Transverse colon (tissue), 4 donors: ENCODE measurements at regions not wholly inside any gene's neighbourhood (a gene's known extent, or its start where the extent isn't known, plus 50 kb on each side); places are given as distances from the start of the nearest gene placed in this dataset.

Experiments used
- DNase-seq: peaks from one replicate; pipeline ENCODE4 v3.0.0-alpha.2; 2019
- H3K27ac ChIP-seq, 4 donors: fragments of 200-600 bp; sonication (generic); 2 replicates each; pipeline ENCODE4 v1.5.1; 2016 to 2018; ENCODE audit warnings: inconsistent platforms in 4 of 4
- H3K27me3 ChIP-seq: fragments of 200-600 bp; sonication (generic); 2 replicates; pipeline ENCODE4 v1.5.1; 2017; ENCODE audit warnings: inconsistent platforms
- H3K36me3 ChIP-seq, 4 donors: fragments of 200-600 bp; sonication (generic); 2 replicates each; pipeline ENCODE4 v1.5.1; 2017 to 2019; ENCODE audit warnings: inconsistent platforms in 4 of 4
- H3K4me1 ChIP-seq, 4 donors: fragments of 200-600 bp; sonication (generic); 2 replicates each; pipeline ENCODE4 v1.5.1; 2017 to 2020; ENCODE audit warnings: inconsistent platforms in 4 of 4
- H3K4me3 ChIP-seq, 4 donors: fragments of 200-600 bp; sonication (generic); 1 replicate in 1 of 4; 2 replicates in 3 of 4; pipeline versions ENCODE4 v1.5.1 to v1.6.1; 2017 to 2019; ENCODE audit warnings: inconsistent platforms in 4 of 4
- H3K9me3 ChIP-seq, 2 donors: fragments of 200-600 bp; sonication (generic); 2 replicates each; pipeline ENCODE4 v1.5.1; 2017 to 2019; ENCODE audit warnings: inconsistent platforms in 2 of 2
- CTCF ChIP-seq, 5 experiments: fragments of 200-600 bp in 3 of 5; fragments of 450-650 bp in 2 of 5; sonication (generic) in 3 of 5; IDR thresholded peaks; 1 replicate in 2 of 5; 2 replicates in 3 of 5; pipeline ENCODE4 v1.5.1; 2016 to 2017; ENCODE audit warnings: antibody characterized with exemption in 5 of 5, inconsistent platforms in 3 of 5, mild to moderate bottlenecking in 2 of 5, moderate library complexity in 1 of 5
- EP300 ChIP-seq: sonication (generic); formaldehyde crosslinking; IDR thresholded peaks from one replicate; pipeline ENCODE4 v1.6.1; 2017; ENCODE audit warnings: antibody characterized with exemption, low read depth
- POLR2A ChIP-seq: fragments of 450-650 bp; IDR thresholded peaks from one replicate; pipeline ENCODE4 v1.6.1; 2016; ENCODE audit warnings: antibody characterized with exemption, mild to moderate bottlenecking, moderate library complexity
- POLR2AphosphoS5 ChIP-seq, 3 donors: sonication (generic); formaldehyde crosslinking; IDR thresholded peaks; one replicate each; pipeline ENCODE4 v1.6.1; 2016; ENCODE audit warnings: antibody characterized with exemption in 3 of 3
- WGBS, 2 donors: methylation state at CpG; one replicate each; pipeline ENCODE4 v1.1.5; 2018; ENCODE audit warnings: low coverage in 1 of 2; 5-methylcytosine and 5-hydroxymethylcytosine counted together
- in situ Hi-C, 4 donors: fragments of 200-750 bp; cut with MboI; loops; one replicate each; pipeline versions ENCODE4 v1.15.0 to v1.15.1; 2017; ENCODE audit warnings: low sequenced_read_pairs in 3 of 4, low pct_ligation_motif_present in 1 of 4, low pct_unique_long_range_greater_than_20kb in 1 of 4
- intact Hi-C: fragments of 100-400 bp; cut with DNase I; formaldehyde crosslinking; loops from one replicate; pipeline ENCODE4 v1.15.1; 2023; ENCODE audit warnings: low total_unique reads

GRCh38 chr18:2213905-2214304 is 357.4 kb downstream of the METTL4 start:
- TF ChIP-seq CTCF (IDR thresholded peaks at IDR 0.05) (no peak), EP300 (no peak), POLR2AphosphoS5 (IDR thresholded peaks at IDR 0.05) (no peak), POLR2A (no peak)
- no peak for DNase-seq
- no peaks in the 10 kb centered on the region for H3K36me3 ChIP-seq
- H3K27me3 ChIP-seq = no peaks in the 10 kb centered on the region
- H3K4me3 ChIP-seq = no peak overlapping the region
- WGBS, 2 donors = 89 to 91% methylated on average over 2 of the region's 2 CpGs
- H3K9me3 ChIP-seq = no peaks in the 10 kb centered on the region
- in situ Hi-C loops (no loop called here), intact Hi-C loops (no loop called here)
- H3K4me1 ChIP-seq = no peaks in the 10 kb centered on the region
- no peak overlapping the region for H3K27ac ChIP-seq

GRCh38 chr18:2217356-2217755 is 353.9 kb downstream of the METTL4 start:
- H3K27me3 ChIP-seq = no peaks in the 10 kb centered on the region
- H3K9me3 ChIP-seq = no peaks in the 10 kb centered on the region
- H3K4me3 ChIP-seq = no peak overlapping the region
- no peak overlapping the region for H3K27ac ChIP-seq
- DNase-seq = no peak
- H3K36me3 ChIP-seq = no peaks in the 10 kb centered on the region
- peaks cover 0 to 4% (median 0%) of the 10 kb centered on the region in 4 donors for H3K4me1 ChIP-seq
- no peak for TF ChIP-seq POLR2AphosphoS5 (IDR thresholded peaks at IDR 0.05)
- TF ChIP-seq POLR2A = no peak
- in situ Hi-C loops = no loop called here
- WGBS, 2 donors = 48 to 59% methylated on average over 2 of the region's 2 CpGs
- intact Hi-C loops = no loop called here

GRCh38 chr18:2218101-2218500 is 353.2 kb downstream of the METTL4 start:
- in situ Hi-C loops = no loop called here
- peaks cover 0 to 8% (median 1%) of the 10 kb centered on the region in 4 donors for H3K4me1 ChIP-seq

GRCh38 chr18:2219706-2220105 is 351.6 kb downstream of the METTL4 start:
- TF ChIP-seq POLR2A (no peak), POLR2AphosphoS5 (IDR thresholded peaks at IDR 0.05) (no peak), EP300 (no peak), CTCF (IDR thresholded peaks at IDR 0.05) (no peak)
- no peaks in the 10 kb centered on the region for H3K9me3 ChIP-seq
- in situ Hi-C loops (no loop called here), intact Hi-C loops (no loop called here)
- H3K4me1 ChIP-seq = peaks cover 0 to 14% (median 5%) of the 10 kb centered on the region in 4 donors
- no peaks in the 10 kb centered on the region for H3K27me3 ChIP-seq
- 77 to 85% methylated on average over 3 of the region's 3 CpGs for WGBS, 2 donors
- no peak for DNase-seq
- no peak overlapping the region for H3K27ac ChIP-seq
- no peak overlapping the region for H3K4me3 ChIP-seq
- H3K36me3 ChIP-seq = no peaks in the 10 kb centered on the region

More at GRCh38 chr18:2218101-2218500, 353.2 kb downstream of the METTL4 start:
- Histone ChIP-seq H3K27ac (no peak overlapping the region), H3K9me3 (no peaks in the 10 kb centered on the region), H3K27me3 (no peaks in the 10 kb centered on the region), H3K4me3 (no peak overlapping the region), H3K36me3 (no peaks in the 10 kb centered on the region)
- WGBS, 2 donors = 38 to 53% methylated on average over 4 of the region's 4 CpGs
- no peak for DNase-seq
- TF ChIP-seq POLR2AphosphoS5 (IDR thresholded peaks at IDR 0.05) (no peak), CTCF (IDR thresholded peaks at IDR 0.05) (no peak), EP300 (no peak), POLR2A (no peak)
- intact Hi-C loops = no loop called here
